HEK293 (cell line): ENCODE measurements at regions not wholly inside any gene's neighbourhood (a gene's known extent, or its start where the extent isn't known, plus 50 kb on each side); places are given as distances from the start of the nearest gene placed in this dataset.

Experiments
- GLIS2 ChIP-seq: fragments of 450-650 bp; formaldehyde crosslinking; IDR thresholded peaks from 2 replicates; pipeline ENCODE4 v1.5.1; 2016; ENCODE audit warnings: missing biosample characterization, missing genetic modification characterization
- HIC1 ChIP-seq: fragments of 450-650 bp; formaldehyde crosslinking; IDR thresholded peaks from 2 replicates; pipeline ENCODE4 v1.5.1; 2016; ENCODE audit warnings: missing biosample characterization, missing genetic modification characterization
- HOXC10 ChIP-seq: sonication (generic); formaldehyde crosslinking; IDR thresholded peaks from 2 replicates; pipeline ENCODE4 v1.8.1; 2023; ENCODE audit warnings: mild to moderate bottlenecking, missing genetic modification reagents
- IKZF3 ChIP-seq: fragments of 450-650 bp; IDR thresholded peaks from 2 replicates; pipeline ENCODE4 v1.5.0; 2018; ENCODE audit warnings: missing biosample characterization, mild to moderate bottlenecking, missing genetic modification characterization, moderate library complexity
- KLF8 ChIP-seq: fragments of 450-650 bp; formaldehyde crosslinking; IDR thresholded peaks from 2 replicates; pipeline ENCODE4 v1.5.1; 2016; ENCODE audit warnings: missing biosample characterization, missing genetic modification characterization
- PATZ1 ChIP-seq: fragments of 450-650 bp; formaldehyde crosslinking; IDR thresholded peaks from 2 replicates; pipeline ENCODE4 v1.5.1; 2016; ENCODE audit warnings: missing biosample characterization, missing genetic modification characterization
- PBX3 ChIP-seq: sonication (generic); formaldehyde crosslinking; IDR thresholded peaks from 2 replicates; pipeline ENCODE4 v1.8.1; 2022; ENCODE audit warnings: mild to moderate bottlenecking, moderate library complexity, missing genetic modification reagents
- PRDM2 ChIP-seq: fragments of 450-650 bp; formaldehyde crosslinking; IDR thresholded peaks from 2 replicates; pipeline ENCODE4 v1.5.1; 2016; ENCODE audit warnings: missing biosample characterization, missing genetic modification characterization, borderline replicate concordance
- SETDB1 ChIP-seq: IDR thresholded peaks from one replicate; pipeline ENCODE4 v1.6.1; 2017; ENCODE audit warnings: mild to moderate bottlenecking, low read length, moderate library complexity, mixed read lengths; ENCODE audit not compliant: insufficient read length
- SP7 ChIP-seq: fragments of 450-650 bp; formaldehyde crosslinking; IDR thresholded peaks from 2 replicates; pipeline ENCODE4 v1.5.1; 2016; ENCODE audit warnings: missing biosample characterization, missing genetic modification characterization
- ZBTB26 ChIP-seq: fragments of 450-650 bp; formaldehyde crosslinking; optimal IDR thresholded peaks from 2 replicates; pipeline ENCODE3; 2016; ENCODE audit warnings: missing biosample characterization, mild to moderate bottlenecking, missing genetic modification characterization
- ZBTB8A ChIP-seq: fragments of 450-650 bp; formaldehyde crosslinking; IDR thresholded peaks from 2 replicates; pipeline ENCODE4 v1.5.1; 2016; ENCODE audit warnings: missing biosample characterization, missing genetic modification characterization
- ZEB2 ChIP-seq: fragments of 450-650 bp; formaldehyde crosslinking; IDR thresholded peaks from 2 replicates; pipeline ENCODE4 v1.5.1; 2016; ENCODE audit warnings: missing biosample characterization, missing genetic modification characterization
- ZFP69B ChIP-seq: fragments of 450-650 bp; formaldehyde crosslinking; IDR thresholded peaks from 2 replicates; pipeline ENCODE4 v1.5.1; 2016; ENCODE audit warnings: missing biosample characterization, missing genetic modification characterization
- ZNF221 ChIP-seq: fragments of 450-650 bp; formaldehyde crosslinking; IDR thresholded peaks from 2 replicates; pipeline ENCODE4 v1.5.1; 2017; ENCODE audit warnings: missing biosample characterization, missing genetic modification characterization, borderline replicate concordance
- ZNF23 ChIP-seq: fragments of 450-650 bp; formaldehyde crosslinking; IDR thresholded peaks from 2 replicates; pipeline ENCODE4 v1.5.1; 2016; ENCODE audit warnings: missing biosample characterization, missing genetic modification characterization, borderline replicate concordance
- ZNF302 ChIP-seq: fragments of 450-650 bp; formaldehyde crosslinking; IDR thresholded peaks from 2 replicates; pipeline ENCODE4 v1.5.1; 2016; ENCODE audit warnings: missing biosample characterization, missing genetic modification characterization, low read depth
- ZNF501 ChIP-seq: fragments of 450-650 bp; formaldehyde crosslinking; IDR thresholded peaks from 2 replicates; pipeline ENCODE4 v1.5.1; 2016; ENCODE audit warnings: missing biosample characterization, missing genetic modification characterization
- ZNF510 ChIP-seq: fragments of 450-650 bp; formaldehyde crosslinking; IDR thresholded peaks from 2 replicates; pipeline ENCODE4 v1.5.1; 2018; ENCODE audit warnings: mild to moderate bottlenecking, missing genetic modification characterization, missing biosample characterization; ENCODE audit not compliant: insufficient replicate concordance
- ZNF530 ChIP-seq: fragments of 450-650 bp; formaldehyde crosslinking; IDR thresholded peaks from 2 replicates; pipeline ENCODE4 v1.5.1; 2016; ENCODE audit warnings: low read depth, missing biosample characterization, missing genetic modification characterization
- ZNF623 ChIP-seq: fragments of 450-650 bp; formaldehyde crosslinking; IDR thresholded peaks from 2 replicates; pipeline ENCODE4 v1.5.1; 2016; ENCODE audit warnings: missing biosample characterization, missing genetic modification characterization
- ZNF629 ChIP-seq: fragments of 450-650 bp; formaldehyde crosslinking; IDR thresholded peaks from 2 replicates; pipeline ENCODE4 v1.5.1; 2017; ENCODE audit warnings: missing biosample characterization, missing genetic modification characterization
- ZNF692 ChIP-seq: fragments of 450-650 bp; formaldehyde crosslinking; IDR thresholded peaks from 2 replicates; pipeline ENCODE4 v1.5.1; 2016; ENCODE audit warnings: missing biosample characterization, missing genetic modification characterization
- ZNF830 ChIP-seq: fragments of 450-650 bp; IDR thresholded peaks from 2 replicates; pipeline ENCODE4 v1.5.0; 2018; ENCODE audit warnings: missing biosample characterization, missing genetic modification characterization, low read depth, mild to moderate bottlenecking, moderate library complexity
- ZSCAN30 ChIP-seq: fragments of 450-650 bp; IDR thresholded peaks from 2 replicates; pipeline ENCODE4 v1.5.1; 2018; ENCODE audit warnings: missing biosample characterization, mild to moderate bottlenecking, missing genetic modification characterization, moderate library complexity

- TF ChIP-seq PATZ1 (tag by site-specific recombination): peak; percentile 81
- peak; percentile 93 for TF ChIP-seq ZFP69B (tag by site-specific recombination)
- peak; percentile 64 for TF ChIP-seq GLIS2 (tag by site-specific recombination)
- TF ChIP-seq PBX3 (CRISPR knock-in tag): no peak
- no peak for TF ChIP-seq ZNF221 (tag by site-specific recombination)
- TF ChIP-seq ZNF629: no peak
- TF ChIP-seq HOXC10 (CRISPR knock-in tag): no peak
- TF ChIP-seq ZNF23 (tag by site-specific recombination): no peak
- TF ChIP-seq ZNF501 (tag by site-specific recombination): no peak
- TF ChIP-seq ZNF302 (tag by site-specific recombination): no peak
- no peak for TF ChIP-seq PRDM2 (tag by site-specific recombination)
- TF ChIP-seq SP7 (tag by site-specific recombination): peak; percentile 23; the same call in 1 of the 2 replicates
- TF ChIP-seq ZEB2 (tag by site-specific recombination): no peak
- TF ChIP-seq ZNF692 (tag by site-specific recombination): peak; percentile 93
- no peak for TF ChIP-seq KLF8 (tag by site-specific recombination)
- TF ChIP-seq ZNF623: no peak
- no peak for TF ChIP-seq ZBTB26 (tag by site-specific recombination)
- TF ChIP-seq ZNF510 (tag by site-specific recombination): no peak
- peak; percentile 59; the same call in 1 of the 2 replicates for TF ChIP-seq HIC1
- TF ChIP-seq IKZF3: no peak
- no peak for TF ChIP-seq SETDB1
- no peak for TF ChIP-seq ZNF530 (tag by site-specific recombination)
- TF ChIP-seq ZSCAN30: peak; percentile 37; the same call in 1 of the 2 replicates
- TF ChIP-seq ZBTB8A: peak; percentile 24; the same call in 1 of the 2 replicates
- TF ChIP-seq ZNF830 (tag by site-specific recombination): no peak
These were observed 60.6 kb downstream of the SLC25A47 start (continued) for GRCh38 chr14:100383727-100384158.
